ENCODE measurements at regions not wholly inside any gene's neighbourhood (a gene's known extent, or its start where the extent isn't known, plus 50 kb on each side); places are given as distances from the start of the nearest gene placed in this dataset.

DNA sequence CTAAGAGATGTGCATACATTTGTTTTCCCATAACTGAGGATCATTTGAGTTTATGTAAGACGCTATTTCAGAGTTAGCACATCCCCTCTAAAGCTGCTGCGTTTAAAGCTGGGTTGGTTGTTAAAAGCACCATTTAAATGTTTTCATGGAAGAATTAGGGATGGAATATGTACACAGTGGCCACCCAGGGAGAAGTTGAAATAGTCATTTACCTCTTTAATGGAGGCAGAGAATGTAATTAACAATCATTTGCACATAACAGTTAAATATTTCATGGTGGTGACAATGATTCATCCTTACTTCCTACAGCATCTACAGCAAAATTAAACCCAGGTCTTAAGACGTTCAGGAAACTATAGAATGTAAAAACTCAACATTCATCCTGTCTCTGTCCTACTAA, 100.3 kb downstream of the KIF4B start:
- Histone ChIP-seq H4K20me1 (replicated peaks; ENCODE audit: control insufficient read depth, extremely low read depth, insufficient read depth, low read length) (no peaks in the 10 kb centered on the region), H3K4me3 (replicated peaks in 1 of 3; ENCODE audit: insufficient read depth in 1 of 3, low read depth in 1 of 3, low read length in 3 of 3) (no peak overlapping the region), H3K36me3 (ENCODE audit: control insufficient read depth in 2 of 2, extremely low read depth in 1 of 2, insufficient read depth in 2 of 2, low read length in 2 of 2) (no peaks in the 10 kb centered on the region), H3K4me1 (ENCODE audit: control insufficient read depth, extremely low read depth, insufficient read depth, low read length) (no peaks in the 10 kb centered on the region), H3K9me1 (replicated peaks; ENCODE audit: control insufficient read depth, extremely low read depth, insufficient read depth, low read length) (no peaks in the 10 kb centered on the region), H3K27ac (ENCODE audit: insufficient read depth, low read depth, low read length) (no peak overlapping the region), H3K9ac (replicated peaks; ENCODE audit: extremely low read depth, insufficient read depth, low read length) (no peak overlapping the region), H3K79me2 (ENCODE audit: control insufficient read depth, insufficient read depth, low read length) (no peaks in the 10 kb centered on the region), H3K4me2 (ENCODE audit: insufficient read depth, low read length) (no peak overlapping the region), H3K27me3 (ENCODE audit: control insufficient read depth in 2 of 2, insufficient read depth in 2 of 2, low read length in 2 of 2) (no peaks in the 10 kb centered on the region), H2AFZ (ENCODE audit: low read depth, low read length) (no peak overlapping the region), H3K9me3 (replicated peaks; ENCODE audit: control insufficient read depth, insufficient read depth, low read length) (no peaks in the 10 kb centered on the region)
- intact Hi-C loops (cut with micrococcal nuclease): no loop called here
- ChIA-PET POLR2A (no interaction called here), CTCF (no interaction called here)
- dilution Hi-C loops (cut with MboI; ENCODE audit: extremely low pct_ligation_motif_present, low sequenced_read_pairs): no loop called here
- no TSS peak for BruUV-seq (replicated peaks)
- no peak for FAIRE-seq
- TF ChIP-seq JUN (IDR thresholded peaks at IDR 0.05; ENCODE audit: borderline replicate concordance, insufficient read depth, insufficient read length, low read depth) (no peak), POLR2A (IDR thresholded peaks at IDR 0.05; ENCODE audit: low read depth, low read length) (no peak)
- TF ChIP-seq, protein P1, sequence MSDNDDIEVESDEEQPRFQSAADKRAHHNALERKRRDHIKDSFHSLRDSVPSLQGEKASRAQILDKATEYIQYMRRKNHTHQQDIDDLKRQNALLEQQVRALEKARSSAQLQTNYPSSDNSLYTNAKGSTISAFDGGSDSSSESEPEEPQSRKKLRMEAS (IDR thresholded peaks at IDR 0.05; ENCODE audit: insufficient read depth, insufficient read length): no peak
- TF ChIP-seq, protein P2, sequence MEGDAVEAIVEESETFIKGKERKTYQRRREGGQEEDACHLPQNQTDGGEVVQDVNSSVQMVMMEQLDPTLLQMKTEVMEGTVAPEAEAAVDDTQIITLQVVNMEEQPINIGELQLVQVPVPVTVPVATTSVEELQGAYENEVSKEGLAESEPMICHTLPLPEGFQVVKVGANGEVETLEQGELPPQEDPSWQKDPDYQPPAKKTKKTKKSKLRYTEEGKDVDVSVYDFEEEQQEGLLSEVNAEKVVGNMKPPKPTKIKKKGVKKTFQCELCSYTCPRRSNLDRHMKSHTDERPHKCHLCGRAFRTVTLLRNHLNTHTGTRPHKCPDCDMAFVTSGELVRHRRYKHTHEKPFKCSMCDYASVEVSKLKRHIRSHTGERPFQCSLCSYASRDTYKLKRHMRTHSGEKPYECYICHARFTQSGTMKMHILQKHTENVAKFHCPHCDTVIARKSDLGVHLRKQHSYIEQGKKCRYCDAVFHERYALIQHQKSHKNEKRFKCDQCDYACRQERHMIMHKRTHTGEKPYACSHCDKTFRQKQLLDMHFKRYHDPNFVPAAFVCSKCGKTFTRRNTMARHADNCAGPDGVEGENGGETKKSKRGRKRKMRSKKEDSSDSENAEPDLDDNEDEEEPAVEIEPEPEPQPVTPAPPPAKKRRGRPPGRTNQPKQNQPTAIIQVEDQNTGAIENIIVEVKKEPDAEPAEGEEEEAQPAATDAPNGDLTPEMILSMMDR (IDR thresholded peaks at IDR 0.05; ENCODE audit: extremely low read depth in 1 of 2, insufficient read depth in 1 of 2, low read depth in 1 of 2, low read length in 2 of 2): no peak
- no peak for DNase-seq (ENCODE audit: low read depth, low spot score)

DNA sequence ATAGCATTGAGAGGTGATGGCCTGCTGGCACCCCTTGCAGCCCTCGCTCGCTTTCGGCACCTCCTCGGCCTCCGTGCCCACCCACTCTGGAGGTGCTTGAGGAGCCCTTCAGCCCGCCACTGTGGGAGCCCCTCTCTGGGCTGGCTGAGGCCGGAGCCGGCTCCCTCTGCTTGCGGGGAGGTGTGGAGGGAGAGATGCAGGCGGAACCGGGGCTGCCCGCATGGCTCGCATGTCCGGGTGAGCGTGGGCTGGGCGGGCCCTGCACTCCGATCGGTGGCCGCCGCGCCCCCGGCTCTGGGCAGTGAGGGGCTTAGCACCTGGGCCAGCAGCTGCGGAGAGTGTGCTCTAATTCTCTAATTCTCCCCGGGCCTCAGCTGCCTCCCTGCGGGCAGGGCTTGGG, 101.1 kb downstream of the KIF4B start:
- Histone ChIP-seq H3K27ac (ENCODE audit: insufficient read depth, low read depth, low read length) (no peak overlapping the region), H3K27me3 (ENCODE audit: control insufficient read depth in 2 of 2, insufficient read depth in 2 of 2, low read length in 2 of 2) (no peaks in the 10 kb centered on the region), H4K20me1 (replicated peaks; ENCODE audit: control insufficient read depth, extremely low read depth, insufficient read depth, low read length) (no peaks in the 10 kb centered on the region), H3K36me3 (ENCODE audit: control insufficient read depth in 2 of 2, extremely low read depth in 1 of 2, insufficient read depth in 2 of 2, low read length in 2 of 2) (no peaks in the 10 kb centered on the region), H3K9me1 (replicated peaks; ENCODE audit: control insufficient read depth, extremely low read depth, insufficient read depth, low read length) (no peaks in the 10 kb centered on the region), H2AFZ (ENCODE audit: low read depth, low read length) (no peak overlapping the region), H3K4me1 (ENCODE audit: control insufficient read depth, extremely low read depth, insufficient read depth, low read length) (no peaks in the 10 kb centered on the region), H3K4me2 (ENCODE audit: insufficient read depth, low read length) (no peak overlapping the region), H3K9ac (replicated peaks; ENCODE audit: extremely low read depth, insufficient read depth, low read length) (no peak overlapping the region), H3K4me3 (replicated peaks in 1 of 3; ENCODE audit: insufficient read depth in 1 of 3, low read depth in 1 of 3, low read length in 3 of 3) (no peak overlapping the region), H3K79me2 (ENCODE audit: control insufficient read depth, insufficient read depth, low read length) (no peaks in the 10 kb centered on the region), H3K9me3 (replicated peaks; ENCODE audit: control insufficient read depth, insufficient read depth, low read length) (no peaks in the 10 kb centered on the region)
- no peak for FAIRE-seq
- TF ChIP-seq MYC (IDR thresholded peaks at IDR 0.05; ENCODE audit: low read depth, low read length): no peak
- no peak for TF ChIP-seq POLR2AphosphoS5 (IDR thresholded peaks at IDR 0.05; ENCODE audit: insufficient read depth, low read depth, low read length)
- no peak for TF ChIP-seq JUN (IDR thresholded peaks at IDR 0.05; ENCODE audit: borderline replicate concordance, insufficient read depth, insufficient read length, low read depth)
- dilution Hi-C loops (cut with MboI; ENCODE audit: extremely low pct_ligation_motif_present, low sequenced_read_pairs) (no loop called here), intact Hi-C loops (cut with micrococcal nuclease) (no loop called here)
- POLR2A ChIA-PET: no interaction called here
- DNase-seq (ENCODE audit: low read depth, low spot score): no peak
- CTCF ChIA-PET: interaction anchor here (1.4 kb wide), 1 partner anchor 25 kb away, joined by 5 read pairs; no protein-coding TSS in a partner anchor
- BruUV-seq (replicated peaks): no TSS peak

Measured in endothelial cell of umbilical vein (primary cell).